Type B pancreatic cell (in vitro differentiated cells): ENCODE measurements at regions not wholly inside any gene's neighbourhood (a gene's known extent, or its start where the extent isn't known, plus 50 kb on each side); places are given as distances from the start of the nearest gene placed in this dataset.

Experiments used
- DNase-seq: peaks from one replicate; pipeline ENCODE4 v3.0.0; 2021; ENCODE audit warnings: mixed read lengths; ENCODE audit not compliant: unreplicated experiment; ENCODE audit errors: extremely low spot score
- H3K27ac Mint-ChIP-seq: 2 replicates; pipeline ENCODE4 v1.8.0; 2021; ENCODE audit warnings: mild to moderate bottlenecking, mixed read lengths
- H3K27me3 Mint-ChIP-seq: 2 replicates; pipeline ENCODE4 v1.8.0; 2021; ENCODE audit warnings: mixed read lengths
- H3K36me3 Mint-ChIP-seq: 2 replicates; pipeline ENCODE4 v1.8.0; 2021; ENCODE audit warnings: mixed read lengths
- H3K4me1 Mint-ChIP-seq: one replicate; pipeline ENCODE4 v1.8.0; 2021; ENCODE audit warnings: mixed read lengths; ENCODE audit not compliant: unreplicated experiment
- H3K4me3 Mint-ChIP-seq: 2 replicates; pipeline ENCODE4 v1.8.0; 2021; ENCODE audit warnings: mild to moderate bottlenecking, mixed read lengths
- H3K9me3 Mint-ChIP-seq: 2 replicates; pipeline ENCODE4 v1.8.0; 2021; ENCODE audit warnings: mixed read lengths
- TF ChIP-seq, protein P1 (sequence below): fragments of 200-600 bp; sonication (generic); conservative IDR thresholded peaks from 2 replicates; pipeline ENCODE4 v1.5.0; 2021; ENCODE audit warnings: antibody characterized with exemption, mild to moderate bottlenecking

DNA sequence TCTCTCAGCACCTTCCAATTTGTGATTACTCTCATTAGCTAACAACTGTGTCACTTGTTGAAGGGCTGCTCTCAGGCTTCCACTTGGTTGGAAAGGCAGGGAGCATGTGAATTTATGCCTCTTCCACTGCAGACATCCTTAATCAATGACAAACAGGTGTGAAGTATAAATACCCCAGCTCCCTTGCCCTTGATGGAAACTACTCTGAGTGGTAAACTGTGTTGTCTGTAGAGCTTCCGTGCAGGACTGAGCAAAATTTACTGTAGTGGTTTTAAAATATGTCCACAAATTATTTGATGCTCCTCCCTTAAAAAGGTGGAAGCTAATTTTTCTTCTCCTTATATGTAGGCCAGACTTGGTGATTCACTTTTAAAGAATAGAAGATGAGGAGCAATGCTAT, 253.0 kb upstream of the TBX18 start:
- TF ChIP-seq, protein P1, sequence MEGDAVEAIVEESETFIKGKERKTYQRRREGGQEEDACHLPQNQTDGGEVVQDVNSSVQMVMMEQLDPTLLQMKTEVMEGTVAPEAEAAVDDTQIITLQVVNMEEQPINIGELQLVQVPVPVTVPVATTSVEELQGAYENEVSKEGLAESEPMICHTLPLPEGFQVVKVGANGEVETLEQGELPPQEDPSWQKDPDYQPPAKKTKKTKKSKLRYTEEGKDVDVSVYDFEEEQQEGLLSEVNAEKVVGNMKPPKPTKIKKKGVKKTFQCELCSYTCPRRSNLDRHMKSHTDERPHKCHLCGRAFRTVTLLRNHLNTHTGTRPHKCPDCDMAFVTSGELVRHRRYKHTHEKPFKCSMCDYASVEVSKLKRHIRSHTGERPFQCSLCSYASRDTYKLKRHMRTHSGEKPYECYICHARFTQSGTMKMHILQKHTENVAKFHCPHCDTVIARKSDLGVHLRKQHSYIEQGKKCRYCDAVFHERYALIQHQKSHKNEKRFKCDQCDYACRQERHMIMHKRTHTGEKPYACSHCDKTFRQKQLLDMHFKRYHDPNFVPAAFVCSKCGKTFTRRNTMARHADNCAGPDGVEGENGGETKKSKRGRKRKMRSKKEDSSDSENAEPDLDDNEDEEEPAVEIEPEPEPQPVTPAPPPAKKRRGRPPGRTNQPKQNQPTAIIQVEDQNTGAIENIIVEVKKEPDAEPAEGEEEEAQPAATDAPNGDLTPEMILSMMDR = no peak
- H3K4me1 Mint-ChIP-seq = no peaks in the 10 kb centered on the region
- H3K4me3 Mint-ChIP-seq = no peak overlapping the region
- peaks cover 22% of the 10 kb centered on the region for H3K27me3 Mint-ChIP-seq
- no peak overlapping the region for H3K27ac Mint-ChIP-seq
- no peak for DNase-seq
- no peaks in the 10 kb centered on the region for H3K9me3 Mint-ChIP-seq
- H3K36me3 Mint-ChIP-seq = no peaks in the 10 kb centered on the region

DNA sequence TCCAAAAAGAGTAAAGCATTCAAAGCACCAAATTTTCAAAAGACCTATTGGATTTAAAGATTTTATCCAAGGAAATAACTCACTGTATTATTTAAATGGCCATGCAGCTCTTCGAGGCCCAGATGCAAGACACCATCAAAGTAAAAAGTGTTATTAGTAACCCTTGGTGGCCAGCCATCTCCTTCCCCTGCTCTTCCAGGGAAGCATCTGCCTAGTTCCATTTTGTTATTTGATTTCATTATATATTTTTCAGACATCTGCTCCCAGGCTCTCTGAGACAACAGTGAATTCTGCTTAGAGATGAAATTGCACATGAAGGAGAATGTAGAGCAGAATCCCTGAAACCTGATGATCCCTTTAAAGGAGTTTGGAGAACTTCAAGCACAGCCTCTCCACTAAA, 252.3 kb upstream of the TBX18 start:
- Mint-ChIP-seq H3K36me3 (no peaks in the 10 kb centered on the region), H3K4me1 (no peaks in the 10 kb centered on the region), H3K27ac (no peak overlapping the region), H3K27me3 (peaks cover 22% of the 10 kb centered on the region), H3K9me3 (no peaks in the 10 kb centered on the region), H3K4me3 (no peak overlapping the region)
- TF ChIP-seq, protein P1 = no peak
- no peak for DNase-seq

DNA sequence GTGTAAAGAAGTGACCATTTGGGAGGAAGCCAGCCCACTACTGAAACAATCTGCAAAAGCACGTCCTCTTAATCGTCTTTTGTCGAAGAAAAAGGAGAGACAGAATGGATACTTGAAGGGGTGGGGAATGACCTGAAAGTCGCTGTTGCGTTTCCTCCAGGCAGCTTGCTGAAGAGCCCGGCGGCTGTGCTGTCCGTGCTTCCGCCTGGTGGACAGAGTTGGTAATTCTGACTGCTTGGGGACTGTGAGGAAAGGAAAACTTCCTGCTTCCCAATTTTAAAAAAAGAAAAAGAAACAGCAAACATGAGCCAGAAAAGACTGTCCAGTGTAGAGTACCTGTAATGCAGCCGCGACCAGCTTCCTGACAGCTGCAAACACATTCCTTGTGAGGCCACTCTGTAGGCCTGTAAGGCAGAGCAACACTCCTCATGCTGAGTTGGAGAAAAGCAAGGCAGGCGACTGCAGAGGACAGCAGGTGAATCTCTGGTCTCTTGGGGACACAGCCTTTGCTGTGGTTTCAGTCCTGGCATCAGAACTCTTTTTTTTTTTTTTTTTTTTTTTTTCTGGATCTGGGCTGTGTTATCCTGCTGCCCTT, 251.1 kb upstream of the TBX18 start:
- Mint-ChIP-seq H3K4me3 (no peak overlapping the region), H3K9me3 (no peaks in the 10 kb centered on the region), H3K36me3 (no peaks in the 10 kb centered on the region), H3K4me1 (no peaks in the 10 kb centered on the region), H3K27ac (no peak overlapping the region), H3K27me3 (peaks cover 24% of the 10 kb centered on the region)
- TF ChIP-seq, protein P1 = peak; percentile 82
- peak; percentile 71 for DNase-seq

DNA sequence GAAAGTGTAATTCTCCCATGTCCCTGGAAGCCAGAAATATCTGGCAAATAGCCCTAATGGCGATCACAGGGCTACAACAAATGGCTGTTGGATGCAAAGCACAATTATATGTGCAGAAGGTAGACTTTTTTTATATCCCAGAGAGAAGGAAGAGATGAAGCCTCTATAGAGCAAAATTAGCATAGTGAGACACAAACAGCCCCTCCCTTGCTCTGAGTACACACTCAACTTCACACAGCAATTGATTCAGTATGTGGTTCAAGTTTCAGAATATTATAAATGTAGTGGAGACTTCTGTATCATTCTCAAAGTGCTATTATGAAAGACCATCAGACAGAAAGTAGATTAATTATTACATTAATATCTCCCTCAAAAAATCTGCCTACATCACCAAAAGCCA, 246.5 kb upstream of the TBX18 start:
- no peaks in the 10 kb centered on the region for H3K36me3 Mint-ChIP-seq

DNA sequence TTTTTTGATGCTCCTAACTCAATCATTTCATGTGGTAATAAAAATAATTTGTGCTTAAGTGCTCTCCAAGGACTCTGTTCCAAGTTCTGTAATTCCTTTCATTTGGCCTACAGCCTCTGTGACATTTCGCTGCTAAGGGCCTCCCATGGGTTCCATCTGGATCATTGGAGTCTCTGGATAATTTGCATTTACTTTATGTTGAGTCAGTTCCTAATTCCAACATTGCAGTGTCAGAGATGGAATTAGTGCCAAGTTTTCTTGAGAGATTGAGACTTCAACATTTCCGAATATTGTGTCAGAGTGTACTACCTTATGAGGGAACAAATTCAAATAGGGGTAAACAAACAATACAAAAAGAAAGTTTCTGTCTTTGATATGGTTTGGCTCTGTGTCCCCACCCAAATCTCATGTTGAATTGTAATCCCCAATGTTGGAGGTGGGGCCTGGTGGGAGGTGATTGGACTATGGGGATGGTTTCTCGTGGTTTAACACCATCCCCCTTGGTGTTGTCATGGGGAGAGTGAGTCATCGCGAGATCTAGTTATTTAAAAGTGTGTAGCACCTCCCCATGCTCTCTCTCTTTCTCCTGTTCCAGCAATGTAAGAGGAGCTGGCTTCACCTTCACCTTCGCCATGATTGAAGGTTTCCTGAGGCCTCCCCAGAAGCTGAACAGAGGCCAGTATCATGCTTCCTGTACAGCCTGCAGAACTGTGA, 244.1 kb upstream of the TBX18 start:
- Mint-ChIP-seq H3K4me1 (no peaks in the 10 kb centered on the region), H3K27ac (no peak overlapping the region)

More for the DNA sequence above, 246.5 kb upstream of the TBX18 start:
- H3K27me3 Mint-ChIP-seq = peaks cover 21% of the 10 kb centered on the region
- no peak overlapping the region for H3K4me3 Mint-ChIP-seq
- H3K9me3 Mint-ChIP-seq = no peaks in the 10 kb centered on the region
- no peak overlapping the region for H3K27ac Mint-ChIP-seq
- H3K4me1 Mint-ChIP-seq = no peaks in the 10 kb centered on the region
- no peak for DNase-seq
- TF ChIP-seq, protein P1 = no peak

More for the DNA sequence above, 244.1 kb upstream of the TBX18 start:
- Mint-ChIP-seq H3K27me3 (peaks cover 12% of the 10 kb centered on the region), H3K36me3 (no peaks in the 10 kb centered on the region), H3K9me3 (no peaks in the 10 kb centered on the region), H3K4me3 (no peak overlapping the region)
- TF ChIP-seq, protein P1 = no peak
- DNase-seq = no peak
